CMK (cell line): ENCODE measurements at regions not wholly inside any gene's neighbourhood (a gene's known extent, or its start where the extent isn't known, plus 50 kb on each side); places are given as distances from the start of the nearest gene placed in this dataset.
"Not testable (repeated sequence)": the region's sequence is repeated elsewhere in the genome, so short reads cannot be mapped to it uniquely, and the experiment has no call there.

ENCODE experiments used
- DNase-seq: peaks from one replicate; pipeline ENCODE4 v3.0.0-alpha.2; 2010; ENCODE audit warnings: low read depth

DNA sequence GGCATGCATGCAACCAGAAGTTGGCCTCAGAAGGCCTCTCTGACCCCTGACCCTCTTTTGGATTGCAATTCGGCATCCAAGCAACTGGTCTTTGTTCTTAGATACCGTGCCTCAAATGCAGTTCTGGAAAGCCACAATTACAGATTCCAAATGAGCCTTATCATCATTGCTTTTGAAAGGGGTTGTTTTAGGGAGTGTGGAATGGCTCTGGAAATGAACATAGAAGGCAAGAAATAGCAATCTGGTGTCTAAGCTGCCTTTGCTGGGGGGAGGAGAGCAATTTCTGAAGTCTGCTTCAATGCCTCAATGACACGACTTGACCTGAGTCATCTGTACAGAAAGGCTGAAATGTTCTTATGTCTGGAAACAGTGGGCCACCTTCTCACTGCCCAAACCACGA is 250.1 kb downstream of the NUAK1 start:
- DNase-seq, result no peak

DNA sequence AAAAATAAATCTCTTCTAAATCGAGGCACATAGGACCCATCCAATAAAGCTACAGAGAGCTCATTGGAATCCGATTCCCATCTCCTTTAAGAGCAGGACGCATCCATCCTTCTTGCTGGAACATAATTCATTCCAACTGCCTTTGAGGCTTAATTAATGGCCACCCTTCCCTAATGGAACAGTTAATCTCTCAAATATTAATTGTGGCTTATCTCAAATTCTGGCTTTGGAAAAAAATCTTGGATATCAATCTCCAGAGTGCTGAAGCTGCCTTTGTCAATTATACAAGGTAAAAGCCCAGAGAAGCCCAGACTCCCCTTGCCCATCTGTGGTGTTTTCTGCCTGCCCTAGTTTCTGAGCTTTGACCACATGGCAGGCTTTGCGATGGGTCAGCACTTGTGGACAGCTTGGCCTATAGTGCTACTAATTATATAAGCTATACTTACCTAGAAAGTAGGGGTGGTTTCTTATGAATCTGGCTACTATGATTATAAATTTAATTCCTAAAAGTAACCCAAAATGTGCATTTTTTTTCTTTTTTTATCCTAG is 246.3 kb downstream of the NUAK1 start:
- no peak for DNase-seq

DNA sequence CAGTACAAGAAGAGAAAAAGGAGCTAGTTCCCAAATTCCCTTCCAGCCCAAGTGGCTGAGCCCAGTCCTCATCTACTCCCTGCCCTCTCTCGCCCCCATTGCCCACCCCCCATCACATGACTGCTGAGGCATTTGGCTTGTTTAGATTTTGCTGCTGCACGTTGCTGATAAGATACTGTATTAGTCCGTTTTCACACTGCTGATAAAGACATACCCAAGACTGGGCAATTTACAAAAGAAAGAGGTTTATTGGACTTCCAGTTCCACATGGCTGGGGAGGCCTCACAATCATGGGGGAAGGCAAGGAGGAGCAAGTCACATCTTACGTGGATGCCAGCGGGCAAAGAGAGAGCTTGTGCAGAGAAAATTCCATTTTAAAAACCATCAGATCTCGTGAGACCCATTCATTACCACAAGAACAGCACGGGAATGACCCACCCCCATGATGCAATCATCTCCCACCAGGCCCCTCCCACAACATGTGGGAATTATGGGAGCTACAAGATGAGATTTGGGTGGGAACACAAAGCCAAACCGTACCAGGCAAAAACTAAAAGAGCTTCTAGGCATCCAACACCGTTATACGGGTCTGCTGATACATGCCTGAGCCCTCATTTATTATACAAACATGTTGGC is 243.4 kb downstream of the NUAK1 start:
- DNase-seq, result not testable (repeated sequence)

DNA sequence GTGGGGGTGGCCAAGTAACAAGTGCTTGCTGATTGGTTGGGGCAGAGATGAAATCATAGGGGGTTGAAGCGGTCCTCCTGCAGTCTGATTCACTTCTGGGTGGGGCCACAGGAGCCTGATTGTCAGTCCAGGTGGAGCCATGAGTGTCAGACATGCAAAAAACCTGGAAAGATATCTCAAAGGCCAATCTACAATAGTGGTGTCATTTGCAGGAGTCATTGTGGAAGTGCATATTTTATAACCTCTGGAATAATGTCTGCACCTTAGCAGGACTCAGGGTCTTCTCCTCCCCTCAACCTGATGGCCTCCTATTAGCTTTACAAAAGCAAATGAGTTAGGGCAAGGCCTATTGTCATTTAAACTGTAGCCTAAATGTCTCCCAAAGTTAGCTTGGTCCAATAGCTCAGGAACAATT is 241.4 kb downstream of the NUAK1 start:
- no peak for DNase-seq

DNA sequence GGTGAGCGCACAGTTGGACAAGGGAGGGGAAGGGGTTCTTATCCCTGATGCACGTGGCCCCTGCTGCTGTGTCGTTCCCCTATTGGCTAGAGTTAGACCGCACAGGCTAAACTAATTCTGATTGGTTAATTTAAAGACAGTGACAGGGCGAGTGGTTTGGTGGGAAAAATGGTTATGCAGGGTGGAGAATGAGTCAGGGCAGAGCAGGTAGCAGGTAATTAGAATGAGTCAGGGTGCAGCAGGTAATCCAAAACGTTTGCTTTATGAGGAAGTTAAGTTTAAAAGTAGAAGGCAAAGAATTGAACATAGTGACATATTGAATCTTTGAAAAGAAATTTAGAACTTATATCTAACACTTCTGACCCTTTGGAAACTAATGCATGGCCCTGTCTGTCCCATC is 240.5 kb downstream of the NUAK1 start:
- not testable (repeated sequence) for DNase-seq

DNA sequence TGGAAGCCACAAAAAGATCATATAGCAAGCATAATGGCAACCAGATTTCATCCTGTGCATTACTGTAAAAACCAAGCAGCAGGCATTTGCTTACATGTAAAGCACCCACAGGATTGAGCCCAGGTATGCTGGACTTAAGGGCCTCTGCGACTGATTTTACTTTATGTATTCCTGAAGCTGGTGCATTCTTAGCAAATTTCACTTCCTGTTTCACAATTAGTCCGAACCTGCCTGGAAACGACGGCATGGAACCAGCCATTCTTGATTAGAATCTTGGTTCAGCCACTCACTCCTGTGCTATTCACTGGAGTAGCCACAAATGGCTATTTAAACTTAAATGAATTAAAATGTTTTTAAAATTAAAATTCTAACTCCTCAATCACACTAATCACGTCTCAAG is 239.2 kb downstream of the NUAK1 start:
- no peak for DNase-seq

DNA sequence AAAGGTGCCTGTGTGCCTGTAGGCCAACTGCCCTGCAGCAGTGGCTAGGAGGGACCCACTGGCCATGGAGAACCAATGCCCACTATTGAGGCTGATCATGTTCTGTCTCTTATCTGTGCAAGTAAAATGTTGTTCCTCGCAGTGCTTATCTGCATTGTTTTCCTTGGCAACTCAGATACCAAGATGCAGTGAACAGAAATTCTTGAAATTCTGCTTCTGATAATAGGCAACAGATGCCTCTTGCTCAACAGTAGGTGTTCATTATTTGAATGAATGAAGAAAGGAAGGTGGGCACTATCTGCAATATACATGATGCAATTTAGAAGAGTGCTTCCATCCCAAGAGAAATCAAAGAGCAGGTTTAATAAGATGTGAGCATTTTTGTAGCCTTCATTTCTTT is 232.2 kb downstream of the NUAK1 start:
- DNase-seq, result no peak

DNA sequence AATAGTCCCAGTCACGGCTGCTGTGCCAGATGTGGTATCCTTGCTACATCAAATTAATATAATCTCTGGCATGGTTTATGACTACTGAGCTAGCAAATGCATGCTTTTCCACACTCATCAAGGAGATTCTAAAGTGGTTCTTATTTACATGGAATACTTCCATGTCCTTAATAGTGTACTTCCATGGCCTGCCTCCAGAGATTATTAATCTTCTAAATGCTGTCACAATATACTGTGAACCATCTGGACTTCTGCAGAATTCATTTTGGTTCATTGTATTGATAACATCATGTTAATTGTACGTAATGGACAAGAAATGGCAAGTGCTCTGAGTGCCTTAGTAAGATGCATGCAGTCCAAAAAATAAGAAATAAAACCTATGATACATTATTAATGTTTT is 230.8 kb downstream of the NUAK1 start:
- no peak for DNase-seq

DNA sequence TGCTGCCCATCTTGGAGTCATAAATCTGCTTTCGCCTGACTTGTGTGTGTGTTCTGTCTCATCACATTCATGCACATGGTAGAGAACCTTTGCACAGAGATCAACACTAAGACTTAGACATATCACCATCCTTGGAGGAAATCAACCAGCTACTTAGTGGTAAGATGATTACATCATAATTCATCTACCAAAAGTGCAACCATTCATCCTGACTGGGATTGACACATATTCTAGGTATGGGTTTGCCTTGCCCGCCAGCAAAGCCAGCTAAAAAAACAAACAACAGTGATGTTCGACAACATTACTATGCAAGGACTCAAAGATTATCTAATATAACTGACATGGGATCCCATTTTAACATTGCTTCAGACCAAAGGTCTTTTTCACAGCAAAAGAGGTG is 228.7 kb downstream of the NUAK1 start:
- DNase-seq, result no peak

DNA sequence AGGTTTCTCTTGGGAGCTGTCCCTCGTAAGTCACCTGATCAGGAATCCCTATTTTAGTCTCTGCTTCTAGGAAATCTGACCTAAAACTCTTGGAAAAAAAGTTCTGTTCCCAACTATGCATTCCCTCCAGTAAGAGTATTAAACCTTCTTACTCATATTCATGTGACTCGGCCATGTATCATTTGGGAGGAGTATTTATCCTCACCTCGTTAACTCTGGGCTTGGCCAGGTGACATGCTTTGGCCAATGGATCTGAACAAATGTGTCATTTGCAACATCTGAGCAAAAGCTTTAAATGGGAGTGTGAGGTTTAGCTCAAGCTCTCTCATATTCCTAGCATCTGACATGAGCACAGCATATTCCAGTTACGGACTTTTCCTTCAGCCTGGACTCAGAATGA is 226.8 kb downstream of the NUAK1 start:
- no peak for DNase-seq

DNA sequence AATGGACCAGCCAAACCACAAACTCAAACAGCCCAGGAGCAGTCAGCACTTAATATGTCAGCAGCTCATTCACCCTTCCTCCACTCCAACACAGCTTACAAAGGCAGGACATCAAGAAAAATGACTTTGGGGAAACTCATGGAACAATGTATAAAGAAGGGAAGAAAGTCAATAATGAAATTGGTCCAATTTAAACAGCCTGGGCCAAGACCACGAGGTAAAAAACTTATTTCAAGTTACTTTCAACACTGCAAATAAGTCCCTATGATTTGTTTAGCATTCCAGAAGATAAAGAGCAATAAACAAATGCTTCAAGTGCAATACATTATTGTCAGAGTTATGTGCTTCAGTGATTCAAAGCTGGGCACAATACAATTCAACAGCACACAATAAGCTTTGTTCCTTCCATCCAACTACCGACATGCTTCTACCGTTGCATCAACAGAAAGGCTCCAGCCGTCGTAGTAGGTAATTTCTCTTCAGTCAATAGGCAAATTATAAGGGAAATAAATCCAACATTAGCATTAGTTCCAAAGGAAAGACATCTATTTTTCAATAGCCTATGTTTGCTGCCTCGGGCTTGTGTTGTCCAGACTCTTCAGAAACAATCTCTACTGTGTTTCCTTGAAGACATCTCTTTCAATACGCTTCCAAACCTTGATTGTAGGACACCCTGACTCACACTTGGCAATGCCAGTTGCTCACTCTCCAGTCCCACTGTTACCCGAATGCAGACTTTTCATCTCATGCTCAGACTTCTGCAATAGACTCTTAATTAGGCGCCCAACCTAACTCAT is 225.7 kb downstream of the NUAK1 start:
- DNase-seq, result no peak

DNA sequence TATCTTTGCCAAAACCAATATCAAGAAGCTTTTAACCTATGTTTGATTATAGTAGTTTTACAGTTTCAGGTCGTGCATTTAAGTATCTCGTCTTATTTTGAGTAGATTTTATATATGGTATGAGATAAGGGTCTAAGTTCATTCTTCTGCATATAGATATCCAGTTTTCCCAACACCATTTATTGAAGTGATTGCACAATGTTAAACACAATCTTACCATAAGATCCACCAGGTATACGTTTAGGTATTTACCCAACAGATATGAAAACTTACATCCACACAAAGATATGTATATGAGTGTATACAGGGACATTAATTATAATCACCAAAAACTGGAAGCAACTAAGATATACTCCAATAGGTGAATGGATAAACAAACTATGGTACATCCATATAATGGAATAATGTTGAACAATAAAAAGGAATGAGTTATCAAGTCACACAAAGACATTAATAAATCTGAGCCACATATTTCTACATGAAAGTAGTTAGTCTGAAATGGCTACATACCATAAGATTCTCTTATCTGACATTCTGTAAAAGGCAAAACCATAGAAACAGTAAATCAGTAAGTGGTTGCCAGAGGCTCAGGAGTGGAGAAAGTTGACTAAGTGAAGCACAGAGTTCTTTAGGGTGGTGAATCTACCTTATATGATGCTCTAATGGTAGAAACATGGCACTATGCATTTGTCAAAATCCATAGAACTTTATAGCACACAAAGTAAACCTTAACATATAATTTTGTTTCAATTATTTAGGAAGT is 222.6 kb downstream of the NUAK1 start:
- DNase-seq, result no peak

DNA sequence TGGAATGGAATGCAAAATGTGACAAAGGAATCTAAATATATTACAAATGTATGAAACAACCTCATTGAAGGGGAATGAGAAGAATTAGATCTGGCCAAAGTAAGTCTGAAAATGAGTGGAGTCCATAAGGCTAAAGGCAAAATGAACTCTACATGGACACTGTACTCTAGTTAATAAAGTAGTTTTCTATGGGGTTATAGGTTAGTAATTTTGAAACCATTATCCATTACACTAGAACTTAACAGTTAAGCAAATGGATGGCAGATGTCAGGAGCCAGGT is 222.1 kb downstream of the NUAK1 start:
- DNase-seq, result no peak

DNA sequence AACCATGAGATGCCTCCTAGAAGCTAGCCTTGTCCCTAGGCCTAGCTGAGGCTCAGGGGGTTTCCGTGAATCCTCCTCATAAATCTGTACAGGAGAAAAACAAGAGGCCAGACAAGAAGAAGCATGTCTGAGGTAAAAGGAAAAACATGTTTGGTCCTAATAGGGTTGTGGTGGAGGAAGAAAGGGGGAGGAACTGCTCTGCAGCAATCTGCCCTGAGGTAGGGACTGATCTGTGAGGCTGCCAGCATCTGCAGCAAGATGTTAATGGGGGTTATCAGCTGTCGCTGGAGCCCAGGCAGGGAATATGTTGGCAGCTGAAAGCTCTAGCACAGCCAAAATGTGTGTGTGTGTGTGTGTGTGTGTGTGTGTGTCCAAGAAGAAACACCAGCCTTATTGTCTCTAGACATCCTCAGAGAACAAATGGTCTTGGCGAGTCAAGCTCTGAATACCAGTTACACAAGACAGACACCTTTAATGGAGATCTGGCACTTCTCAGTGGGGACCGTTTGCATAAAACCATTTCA is 218.5 kb downstream of the NUAK1 start:
- DNase-seq, result no peak

DNA sequence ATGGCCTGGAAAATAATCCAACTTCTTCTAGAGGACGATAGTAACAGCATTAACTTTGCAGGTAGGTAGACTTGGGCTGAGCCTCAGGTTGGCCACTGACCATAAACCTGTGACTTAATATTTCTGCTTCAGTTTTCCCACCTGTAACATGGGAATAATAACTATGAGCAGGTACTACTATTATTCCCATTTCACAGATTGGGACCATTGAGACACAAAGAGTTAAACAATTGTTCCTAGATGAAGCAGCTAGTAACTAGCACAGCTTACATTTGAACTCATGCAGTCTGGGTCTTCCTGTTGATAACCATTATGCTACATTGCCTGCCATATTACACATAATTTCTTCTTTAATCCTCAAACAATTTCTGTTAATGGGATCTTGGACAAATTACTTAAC is 217.7 kb downstream of the NUAK1 start:
- DNase-seq, result no peak

DNA sequence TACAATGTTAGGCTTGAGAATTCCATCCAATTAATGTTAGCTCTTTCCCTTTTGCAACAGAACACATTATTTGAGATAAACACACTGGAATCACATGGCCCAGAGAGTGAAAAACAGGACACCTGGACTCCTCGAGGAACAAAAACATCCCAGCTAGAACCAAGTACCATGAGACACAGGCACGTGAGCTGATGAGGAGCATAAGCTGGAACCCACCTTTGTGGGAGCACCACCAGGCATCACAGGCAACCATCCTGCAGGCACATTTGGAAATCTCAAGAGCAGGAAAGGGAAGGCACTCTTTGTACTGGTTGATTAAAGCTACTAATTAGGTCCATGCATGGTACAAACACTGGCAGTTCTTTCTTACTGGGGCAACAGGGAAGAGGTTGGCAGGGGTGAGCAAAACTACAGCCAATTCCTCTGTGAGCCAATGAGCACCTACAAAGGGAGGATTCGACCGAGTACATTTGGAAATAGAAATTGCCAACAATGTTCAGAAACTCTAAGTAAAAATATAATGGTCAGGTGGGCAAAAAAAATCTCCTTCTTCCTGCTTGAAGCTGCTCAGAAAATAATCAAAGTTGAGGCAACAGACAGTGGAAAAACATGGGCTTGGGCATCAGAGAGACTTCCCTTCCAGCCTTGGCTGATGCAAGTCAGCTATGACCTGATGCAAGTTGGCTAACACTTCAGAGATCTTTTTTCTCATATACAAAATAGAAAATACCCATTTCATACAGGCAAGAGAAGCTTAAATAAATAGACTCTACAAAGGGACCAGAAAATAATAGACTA is 216.7 kb downstream of the NUAK1 start:
- DNase-seq, result no peak

DNA sequence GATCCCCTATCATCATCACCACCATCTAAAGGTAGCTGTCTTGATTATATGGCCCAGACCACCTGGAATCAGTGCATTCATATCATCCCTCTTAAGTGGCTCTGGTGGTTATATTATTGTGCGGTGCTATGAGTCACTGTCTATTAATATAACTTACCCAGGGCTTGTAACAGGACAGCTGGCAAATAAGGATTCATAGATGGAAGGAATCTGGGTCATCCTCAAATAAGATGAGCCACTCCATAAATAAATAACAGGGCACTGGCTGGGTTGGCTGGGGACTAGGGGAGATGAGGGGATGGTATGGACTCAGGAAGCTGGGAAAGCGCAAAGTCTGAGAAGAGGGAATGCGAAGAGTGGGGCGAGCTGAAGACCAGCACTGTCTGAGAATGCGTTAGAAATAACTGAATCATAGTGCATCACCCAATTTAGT is 216.1 kb downstream of the NUAK1 start:
- DNase-seq, result no peak

DNA sequence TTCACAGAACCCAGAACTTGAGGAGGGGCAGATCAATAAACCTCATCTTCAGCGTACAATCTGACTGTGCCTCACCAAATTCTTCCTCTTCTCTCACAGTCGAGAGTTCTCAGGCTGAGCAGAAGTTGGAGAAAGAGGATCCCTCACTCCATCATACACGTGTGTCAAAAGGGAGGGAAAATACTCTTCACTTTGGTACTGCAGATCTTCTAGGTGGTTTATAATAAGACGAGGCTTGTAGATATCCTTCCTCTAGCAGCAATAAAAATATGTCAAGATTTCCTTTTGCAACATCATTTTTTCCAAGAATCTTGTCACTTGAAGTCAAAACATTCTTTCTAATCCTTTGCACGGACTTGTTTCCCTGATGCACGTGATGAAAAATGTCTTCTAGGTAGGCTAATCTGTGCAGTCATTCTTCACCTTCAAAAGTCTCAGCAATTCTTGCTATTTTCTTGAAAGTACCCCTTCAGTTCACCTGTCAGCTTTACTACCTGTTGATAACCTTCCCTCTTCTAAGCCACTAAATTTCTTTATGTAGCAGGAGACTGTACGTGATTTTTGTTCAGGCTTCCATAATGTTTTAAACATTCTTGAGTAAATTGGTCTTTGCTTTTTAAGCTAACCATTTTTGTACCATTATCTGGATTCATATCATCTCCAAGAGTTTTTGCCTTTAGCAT is 214.1 kb downstream of the NUAK1 start:
- no peak for DNase-seq

DNA sequence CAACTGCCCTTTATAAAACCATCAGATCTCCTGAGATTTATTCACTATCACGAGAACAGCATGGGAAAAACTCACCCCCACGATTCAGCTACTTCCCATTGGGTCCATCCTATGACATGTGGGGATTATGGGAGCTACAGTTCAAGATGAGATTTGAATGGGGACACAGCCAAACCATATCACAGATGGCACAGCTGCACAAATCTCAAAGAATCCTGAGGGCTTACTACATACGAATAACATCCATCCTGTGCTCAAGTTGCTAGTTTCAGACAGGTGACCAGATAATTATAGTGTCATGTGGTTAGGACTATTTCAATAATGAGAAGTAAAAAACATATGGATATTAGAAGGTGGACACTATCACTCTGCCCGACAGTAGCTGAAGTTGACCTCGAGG is 211.2 kb downstream of the NUAK1 start:
- no peak for DNase-seq

DNA sequence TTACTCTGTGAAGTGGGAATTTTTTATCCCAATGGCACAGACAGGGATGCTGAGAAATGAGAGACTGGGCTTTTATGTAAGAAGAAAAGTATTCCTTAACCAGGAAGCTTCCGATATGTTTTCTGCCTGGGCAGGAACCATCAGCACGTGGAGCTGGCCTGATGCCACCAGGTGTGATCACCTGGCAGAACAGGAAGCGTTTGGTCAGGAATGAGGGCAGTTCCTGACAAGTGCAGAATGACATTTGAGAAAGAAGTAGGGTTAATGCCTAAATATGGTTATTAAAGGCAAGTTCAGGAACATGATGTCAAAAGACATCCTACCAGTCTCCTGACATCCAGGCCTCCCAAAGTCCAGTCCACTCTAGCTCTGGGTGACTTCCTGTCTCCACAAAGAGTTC is 210.3 kb downstream of the NUAK1 start:
- DNase-seq, result no peak

DNA sequence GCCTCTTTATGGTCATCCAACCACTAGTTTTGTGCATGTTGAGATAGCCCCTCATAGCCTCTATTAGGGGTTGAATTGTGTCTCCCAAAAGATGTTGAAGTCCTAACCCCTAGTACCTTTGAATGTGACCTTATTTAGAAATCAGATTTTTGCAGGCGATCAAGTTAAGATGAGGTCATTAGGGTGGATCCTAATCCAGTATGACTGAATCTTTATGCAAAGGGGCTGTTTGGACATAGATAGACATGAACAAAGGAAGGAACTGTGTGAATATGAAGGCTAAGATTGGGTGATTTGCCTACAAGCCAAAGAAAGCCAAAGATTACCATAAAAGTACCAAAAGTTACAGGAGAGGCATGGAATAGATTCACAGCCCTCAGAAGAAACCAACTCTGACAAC is 209.6 kb downstream of the NUAK1 start:
- DNase-seq, result no peak
